Thoracic aorta (tissue), 2 donors: ENCODE measurements at regions not wholly inside any gene's neighbourhood (a gene's known extent, or its start where the extent isn't known, plus 50 kb on each side); places are given as distances from the start of the nearest gene placed in this dataset.

Source experiments
- ATAC-seq: fragments of 150-250 bp; one replicate; pipeline ENCODE4 v1.8.0; 2017; ENCODE audit warnings: low read depth; ENCODE audit not compliant: insufficient number of reproducible peaks, low FRiP score
- DNase-seq: peaks from one replicate; pipeline ENCODE4 v3.0.0-alpha.2; 2020; ENCODE audit warnings: low spot score
- H3K27ac ChIP-seq, 2 donors: fragments of 200-600 bp; sonication (generic); 1 replicate in 1 of 2; 2 replicates in 1 of 2; pipeline ENCODE4 v1.5.1; 2016; ENCODE audit warnings: mild to moderate bottlenecking in 2 of 2, moderate library complexity in 2 of 2
- H3K27me3 ChIP-seq: fragments of 200-600 bp; sonication (generic); replicated peaks from 2 replicates; pipeline ENCODE4 v1.6.0; 2016; ENCODE audit warnings: mild to moderate bottlenecking; ENCODE audit not compliant: insufficient read depth
- H3K36me3 ChIP-seq: fragments of 200-600 bp; sonication (generic); one replicate; pipeline ENCODE4 v1.5.1; 2016
- H3K4me1 ChIP-seq, 2 donors: fragments of 200-600 bp; sonication (generic); 1 replicate in 1 of 2; 2 replicates in 1 of 2; pipeline versions ENCODE4 v1.5.1 to v1.6.0; 2016; ENCODE audit warnings: low read depth in 2 of 2, mild to moderate bottlenecking in 1 of 2; ENCODE audit not compliant: control insufficient read depth in 1 of 2
- H3K4me3 ChIP-seq: fragments of 200-600 bp; sonication (generic); 2 replicates; pipeline ENCODE4 v1.5.1; 2016; ENCODE audit warnings: mild to moderate bottlenecking
- H3K9me3 ChIP-seq: fragments of 200-600 bp; sonication (generic); 2 replicates; pipeline ENCODE4 v1.5.1; 2016
- TF ChIP-seq, protein P1 (sequence below): fragments of 200-600 bp; sonication (generic); IDR thresholded peaks from one replicate; pipeline ENCODE4 v1.5.1; 2019; ENCODE audit warnings: antibody characterized with exemption

DNA sequence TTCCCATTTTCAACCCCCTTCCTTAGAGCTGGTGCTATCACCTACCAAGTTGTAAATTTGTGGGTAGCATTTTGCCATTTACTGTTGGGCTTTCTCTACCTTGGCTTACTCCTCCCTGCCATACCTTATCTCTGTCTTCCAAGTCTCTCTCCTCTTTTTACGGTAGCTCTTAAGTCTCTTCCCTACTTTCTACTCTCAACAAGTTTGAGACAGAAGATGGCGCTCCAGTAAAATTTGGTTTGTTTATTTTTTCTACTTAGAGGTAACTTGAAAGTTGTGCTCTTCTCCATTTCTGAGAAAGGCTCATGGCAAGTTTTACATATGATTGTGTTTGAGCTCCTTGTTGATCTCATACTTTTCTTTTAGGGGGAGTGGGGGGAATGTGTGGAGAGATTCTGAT, 1508.1 kb downstream of the TECRL start:
- Histone ChIP-seq H3K27me3 (no peaks in the 10 kb centered on the region), H3K27ac (no peak overlapping the region), H3K9me3 (no peaks in the 10 kb centered on the region), H3K4me3 (no peak overlapping the region), H3K36me3 (no peaks in the 10 kb centered on the region), H3K4me1 (no peaks in the 10 kb centered on the region)
- DNase-seq (no peak), ATAC-seq (no peak)
- TF ChIP-seq, protein P1, sequence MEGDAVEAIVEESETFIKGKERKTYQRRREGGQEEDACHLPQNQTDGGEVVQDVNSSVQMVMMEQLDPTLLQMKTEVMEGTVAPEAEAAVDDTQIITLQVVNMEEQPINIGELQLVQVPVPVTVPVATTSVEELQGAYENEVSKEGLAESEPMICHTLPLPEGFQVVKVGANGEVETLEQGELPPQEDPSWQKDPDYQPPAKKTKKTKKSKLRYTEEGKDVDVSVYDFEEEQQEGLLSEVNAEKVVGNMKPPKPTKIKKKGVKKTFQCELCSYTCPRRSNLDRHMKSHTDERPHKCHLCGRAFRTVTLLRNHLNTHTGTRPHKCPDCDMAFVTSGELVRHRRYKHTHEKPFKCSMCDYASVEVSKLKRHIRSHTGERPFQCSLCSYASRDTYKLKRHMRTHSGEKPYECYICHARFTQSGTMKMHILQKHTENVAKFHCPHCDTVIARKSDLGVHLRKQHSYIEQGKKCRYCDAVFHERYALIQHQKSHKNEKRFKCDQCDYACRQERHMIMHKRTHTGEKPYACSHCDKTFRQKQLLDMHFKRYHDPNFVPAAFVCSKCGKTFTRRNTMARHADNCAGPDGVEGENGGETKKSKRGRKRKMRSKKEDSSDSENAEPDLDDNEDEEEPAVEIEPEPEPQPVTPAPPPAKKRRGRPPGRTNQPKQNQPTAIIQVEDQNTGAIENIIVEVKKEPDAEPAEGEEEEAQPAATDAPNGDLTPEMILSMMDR: no peak

- Histone ChIP-seq H3K27me3 (no peaks in the 10 kb centered on the region), H3K36me3 (no peaks in the 10 kb centered on the region), H3K27ac (no peak overlapping the region), H3K4me1 (no peaks in the 10 kb centered on the region), H3K9me3 (no peaks in the 10 kb centered on the region), H3K4me3 (no peak overlapping the region)
- ATAC-seq (no peak), DNase-seq (no peak)
- TF ChIP-seq, protein P1: no peak
Measured at GRCh38 chr4:62899646-62900364, 1509.4 kb downstream of the TECRL start.

DNA sequence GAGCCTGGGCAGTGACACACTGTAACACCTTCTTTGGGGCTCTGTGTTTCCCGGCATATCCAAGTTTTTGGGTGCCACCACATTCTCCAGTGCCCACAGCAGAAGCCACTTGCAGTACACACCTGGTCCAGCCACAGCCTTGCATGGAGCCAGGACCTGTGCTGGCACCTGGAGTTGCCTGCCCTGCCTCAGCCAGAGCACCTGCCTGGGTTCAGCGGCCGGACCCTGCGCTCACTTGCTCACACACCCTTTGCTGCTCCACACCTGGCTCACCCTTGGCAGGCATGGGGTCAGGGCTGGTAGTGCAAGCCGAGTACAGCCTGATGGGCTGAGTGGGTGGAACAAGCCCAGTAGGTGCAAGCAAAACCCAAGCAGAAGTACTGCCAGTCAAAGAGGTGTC, 1511.1 kb downstream of the TECRL start:
- Histone ChIP-seq H3K4me1 (no peaks in the 10 kb centered on the region), H3K27ac (no peak overlapping the region), H3K9me3 (no peaks in the 10 kb centered on the region), H3K36me3 (no peaks in the 10 kb centered on the region), H3K4me3 (no peak overlapping the region), H3K27me3 (no peaks in the 10 kb centered on the region)
- DNase-seq (no peak), ATAC-seq (no peak)
- TF ChIP-seq, protein P1: no peak

- H3K4me3 ChIP-seq: no peak overlapping the region
- ATAC-seq (no peak), DNase-seq (no peak)
- no peaks in the 10 kb centered on the region for H3K4me1 ChIP-seq
- no peaks in the 10 kb centered on the region for H3K9me3 ChIP-seq
- no peak overlapping the region for H3K27ac ChIP-seq
- H3K27me3 ChIP-seq: no peaks in the 10 kb centered on the region
- TF ChIP-seq, protein P1: no peak
- H3K36me3 ChIP-seq: no peaks in the 10 kb centered on the region
Measured at GRCh38 chr4:62896721-62897120, 1512.5 kb downstream of the TECRL start.

- no peak for ATAC-seq
- Histone ChIP-seq H3K27me3 (no peaks in the 10 kb centered on the region), H3K9me3 (no peaks in the 10 kb centered on the region), H3K4me3 (no peak overlapping the region), H3K27ac (no peak overlapping the region), H3K36me3 (no peaks in the 10 kb centered on the region), H3K4me1 (no peaks in the 10 kb centered on the region)
- TF ChIP-seq, protein P1: no peak
- no peak for DNase-seq
Measured at GRCh38 chr4:62881901-62882300, 1527.3 kb downstream of the TECRL start.
